Upper lobe of left lung (tissue), 4 donors: ENCODE measurements at regions not wholly inside any gene's neighbourhood (a gene's known extent, or its start where the extent isn't known, plus 50 kb on each side); places are given as distances from the start of the nearest gene placed in this dataset.

ENCODE experiments used
- CTCF ChIP-seq, 6 experiments: fragments of 450-650 bp in 4 of 6; fragments of 200-600 bp in 2 of 6; sonication (generic) in 2 of 6; IDR thresholded peaks; one replicate each; pipeline ENCODE4 v1.5.1; 2016 to 2019; ENCODE audit warnings: antibody characterized with exemption in 6 of 6
- EP300 ChIP-seq, 4 donors: sonication (generic); formaldehyde crosslinking; IDR thresholded peaks; one replicate each; pipeline ENCODE4 v1.5.1; 2017; ENCODE audit warnings: antibody characterized with exemption in 4 of 4, control low read depth in 2 of 4
- POLR2AphosphoS5 ChIP-seq, 2 donors: sonication (generic); formaldehyde crosslinking; IDR thresholded peaks; one replicate each; pipeline ENCODE4 v1.5.1; 2017; ENCODE audit warnings: antibody characterized with exemption in 2 of 2

DNA sequence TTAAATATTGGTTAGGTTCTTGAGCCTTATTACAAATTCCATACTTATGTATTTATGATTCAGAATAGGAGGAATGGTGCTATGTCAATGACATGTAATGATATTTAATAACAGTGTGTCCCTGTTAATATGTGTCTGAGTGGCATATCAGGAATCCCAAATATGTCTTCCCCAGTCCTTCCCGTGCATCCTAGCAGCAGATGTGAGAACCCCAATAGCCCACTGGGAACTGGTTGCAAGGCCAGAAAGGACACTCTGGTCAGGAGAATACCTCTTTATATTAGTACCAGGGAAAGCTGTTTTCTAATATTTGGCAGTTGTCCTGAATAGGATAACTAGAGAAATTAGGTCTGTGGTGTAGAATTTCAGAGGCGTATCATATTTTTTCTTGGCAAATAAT, 159.1 kb upstream of the PDE7B start:
- TF ChIP-seq POLR2AphosphoS5 (IDR thresholded peaks at IDR 0.05): no peak
- no peak for TF ChIP-seq CTCF (IDR thresholded peaks at IDR 0.05)
- no peak for TF ChIP-seq EP300 (IDR thresholded peaks at IDR 0.05)
